Forelimb muscle (tissue), 1 donor: ENCODE measurements at regions not wholly inside any gene's neighbourhood (a gene's known extent, or its start where the extent isn't known, plus 50 kb on each side); places are given as distances from the start of the nearest gene placed in this dataset.
"Not testable (repeated sequence)": the region's sequence is repeated elsewhere in the genome, so short reads cannot be mapped to it uniquely, and the experiment has no call there.

ENCODE experiments used
- DNase-seq: peaks from one replicate; pipeline ENCODE4 v3.0.0-alpha.2; 2013; ENCODE audit warnings: low read depth

- no peak for DNase-seq
Measured at GRCh38 chr10:31686599-31686998, 242.0 kb downstream of the ARHGAP12 start.

- no peak for DNase-seq
Measured at GRCh38 chr10:31683682-31684081, 244.9 kb downstream of the ARHGAP12 start.

- no peak for DNase-seq
Measured at GRCh38 chr10:31679936-31680335, 248.7 kb downstream of the ARHGAP12 start.

- no peak for DNase-seq
Measured at GRCh38 chr10:31678575-31679516, 249.8 kb downstream of the ARHGAP12 start.

- no peak for DNase-seq
Measured at GRCh38 chr10:31678139-31678536, 250.5 kb downstream of the ARHGAP12 start.

- no peak for DNase-seq
Measured at GRCh38 chr10:31677195-31678138, 251.2 kb downstream of the ARHGAP12 start.

GRCh38 chr10:31675726-31676125 is 252.9 kb downstream of the ARHGAP12 start:
- DNase-seq, result no peak

- no peak for DNase-seq
Measured at GRCh38 chr10:31669357-31669756, 259.3 kb downstream of the ARHGAP12 start.

- DNase-seq, result no peak
Measured at GRCh38 chr10:31668326-31668725, 260.3 kb downstream of the ARHGAP12 start.

- DNase-seq, result not testable (repeated sequence)
Measured at GRCh38 chr10:31665764-31666279, 262.8 kb downstream of the ARHGAP12 start.

GRCh38 chr10:31664803-31665202 is 263.8 kb downstream of the ARHGAP12 start:
- DNase-seq, result no peak

- not testable (repeated sequence) for DNase-seq
Measured at GRCh38 chr10:31664071-31664470, 264.6 kb downstream of the ARHGAP12 start.

- no peak for DNase-seq
Measured at GRCh38 chr10:31660300-31660699, 268.3 kb downstream of the ARHGAP12 start.

GRCh38 chr10:31659665-31660064 is 269.0 kb downstream of the ARHGAP12 start:
- DNase-seq, result no peak

GRCh38 chr10:31657434-31657872 is 271.2 kb downstream of the ARHGAP12 start:
- peak; percentile 91 for DNase-seq

GRCh38 chr10:31656851-31657433 is 271.7 kb downstream of the ARHGAP12 start:
- DNase-seq, result peak; percentile 70

GRCh38 chr10:31652038-31652437 is 276.6 kb downstream of the ARHGAP12 start:
- no peak for DNase-seq

- no peak for DNase-seq
Measured at GRCh38 chr10:31650010-31650409, 278.6 kb downstream of the ARHGAP12 start.

- DNase-seq, result no peak
Measured at GRCh38 chr10:31648966-31649365, 279.7 kb downstream of the ARHGAP12 start.

- no peak for DNase-seq
Measured at GRCh38 chr10:31647861-31648260, 280.8 kb downstream of the ARHGAP12 start.

- DNase-seq, result no peak
Measured at GRCh38 chr10:31646519-31646918, 282.1 kb downstream of the ARHGAP12 start.

GRCh38 chr10:31645786-31646185 is 282.8 kb downstream of the ARHGAP12 start:
- DNase-seq, result no peak
